ENCODE measurements at regions not wholly inside any gene's neighbourhood (a gene's known extent, or its start where the extent isn't known, plus 50 kb on each side); places are given as distances from the start of the nearest gene placed in this dataset.

DNA sequence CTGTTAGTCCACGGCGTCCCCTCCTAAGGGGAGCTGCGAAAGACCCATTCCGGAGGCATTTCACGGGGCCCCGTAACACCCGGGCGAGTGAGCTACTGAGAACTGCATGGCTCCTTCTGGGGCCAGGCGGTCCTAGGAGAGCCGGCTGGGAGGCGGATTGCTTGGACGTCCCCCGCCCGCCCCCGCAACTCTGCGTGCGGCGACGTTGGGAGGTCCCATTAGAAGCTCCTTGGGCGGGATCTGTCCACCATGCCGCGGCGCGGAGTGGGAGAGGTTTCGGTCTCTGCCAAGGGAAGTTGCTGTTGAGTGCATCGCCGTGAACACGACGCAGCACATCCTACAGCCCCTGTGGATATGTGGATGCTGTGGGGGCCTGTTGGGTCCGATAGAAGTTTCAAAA is 85.4 kb upstream of the IGFBP7 start:
- ChIA-PET CTCF (no interaction called here), POLR2A (no interaction called here)
- no peak overlapping the region for H3K4me2 ChIP-seq
- no peak overlapping the region for H2AFZ ChIP-seq (ENCODE audit: low read depth)
- no peaks in the 10 kb centered on the region for H4K20me1 ChIP-seq (ENCODE audit: insufficient read depth)
- H3K79me2 ChIP-seq (ENCODE audit: insufficient read depth): no peaks in the 10 kb centered on the region
- no peaks in the 10 kb centered on the region for H3F3A ChIP-seq (replicated peaks; ENCODE audit: insufficient read depth)
- H3K27ac ChIP-seq (ENCODE audit: low read depth in 2 of 2, low read length in 1 of 2): no peak overlapping the region
- no peak for DNase-seq
- no peaks in the 10 kb centered on the region for H3K9me3 ChIP-seq
- no peaks in the 10 kb centered on the region for H3K27me3 ChIP-seq (ENCODE audit: insufficient read depth)
- no peak for TF ChIP-seq MXI1 (IDR thresholded peaks at IDR 0.05; ENCODE audit: low read depth, low read length)
- no peak for TF ChIP-seq MEF2A (IDR thresholded peaks at IDR 0.05; ENCODE audit: borderline replicate concordance, low read depth)
- TF ChIP-seq GATA2 (CRISPR knock-in tag; IDR thresholded peaks at IDR 0.05): no peak
- TF ChIP-seq SIN3A (IDR thresholded peaks at IDR 0.05; ENCODE audit: borderline replicate concordance, low read depth, low read length): no peak
- no peak for TF ChIP-seq TEAD4 (IDR thresholded peaks at IDR 0.05; ENCODE audit: borderline replicate concordance, insufficient read depth)
- no peak for TF ChIP-seq CHD2 (IDR thresholded peaks at IDR 0.05; ENCODE audit: low read length, partially characterized antibody)
- TF ChIP-seq, protein P1, sequence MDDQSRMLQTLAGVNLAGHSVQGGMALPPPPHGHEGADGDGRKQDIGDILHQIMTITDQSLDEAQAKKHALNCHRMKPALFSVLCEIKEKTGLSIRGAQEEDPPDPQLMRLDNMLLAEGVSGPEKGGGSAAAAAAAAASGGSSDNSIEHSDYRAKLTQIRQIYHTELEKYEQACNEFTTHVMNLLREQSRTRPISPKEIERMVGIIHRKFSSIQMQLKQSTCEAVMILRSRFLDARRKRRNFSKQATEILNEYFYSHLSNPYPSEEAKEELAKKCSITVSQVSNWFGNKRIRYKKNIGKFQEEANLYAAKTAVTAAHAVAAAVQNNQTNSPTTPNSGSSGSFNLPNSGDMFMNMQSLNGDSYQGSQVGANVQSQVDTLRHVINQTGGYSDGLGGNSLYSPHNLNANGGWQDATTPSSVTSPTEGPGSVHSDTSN (IDR thresholded peaks at IDR 0.05): no peak
- TF ChIP-seq, protein P2, sequence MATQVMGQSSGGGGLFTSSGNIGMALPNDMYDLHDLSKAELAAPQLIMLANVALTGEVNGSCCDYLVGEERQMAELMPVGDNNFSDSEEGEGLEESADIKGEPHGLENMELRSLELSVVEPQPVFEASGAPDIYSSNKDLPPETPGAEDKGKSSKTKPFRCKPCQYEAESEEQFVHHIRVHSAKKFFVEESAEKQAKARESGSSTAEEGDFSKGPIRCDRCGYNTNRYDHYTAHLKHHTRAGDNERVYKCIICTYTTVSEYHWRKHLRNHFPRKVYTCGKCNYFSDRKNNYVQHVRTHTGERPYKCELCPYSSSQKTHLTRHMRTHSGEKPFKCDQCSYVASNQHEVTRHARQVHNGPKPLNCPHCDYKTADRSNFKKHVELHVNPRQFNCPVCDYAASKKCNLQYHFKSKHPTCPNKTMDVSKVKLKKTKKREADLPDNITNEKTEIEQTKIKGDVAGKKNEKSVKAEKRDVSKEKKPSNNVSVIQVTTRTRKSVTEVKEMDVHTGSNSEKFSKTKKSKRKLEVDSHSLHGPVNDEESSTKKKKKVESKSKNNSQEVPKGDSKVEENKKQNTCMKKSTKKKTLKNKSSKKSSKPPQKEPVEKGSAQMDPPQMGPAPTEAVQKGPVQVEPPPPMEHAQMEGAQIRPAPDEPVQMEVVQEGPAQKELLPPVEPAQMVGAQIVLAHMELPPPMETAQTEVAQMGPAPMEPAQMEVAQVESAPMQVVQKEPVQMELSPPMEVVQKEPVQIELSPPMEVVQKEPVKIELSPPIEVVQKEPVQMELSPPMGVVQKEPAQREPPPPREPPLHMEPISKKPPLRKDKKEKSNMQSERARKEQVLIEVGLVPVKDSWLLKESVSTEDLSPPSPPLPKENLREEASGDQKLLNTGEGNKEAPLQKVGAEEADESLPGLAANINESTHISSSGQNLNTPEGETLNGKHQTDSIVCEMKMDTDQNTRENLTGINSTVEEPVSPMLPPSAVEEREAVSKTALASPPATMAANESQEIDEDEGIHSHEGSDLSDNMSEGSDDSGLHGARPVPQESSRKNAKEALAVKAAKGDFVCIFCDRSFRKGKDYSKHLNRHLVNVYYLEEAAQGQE (IDR thresholded peaks at IDR 0.05; ENCODE audit: low read depth, low read length): no peak
- TF ChIP-seq RAD21 (IDR thresholded peaks at IDR 0.05; ENCODE audit: low read length): no peak
- no peak for TF ChIP-seq FOSL2 (IDR thresholded peaks at IDR 0.05; ENCODE audit: borderline replicate concordance, low read depth)
- TF ChIP-seq, protein P3, sequence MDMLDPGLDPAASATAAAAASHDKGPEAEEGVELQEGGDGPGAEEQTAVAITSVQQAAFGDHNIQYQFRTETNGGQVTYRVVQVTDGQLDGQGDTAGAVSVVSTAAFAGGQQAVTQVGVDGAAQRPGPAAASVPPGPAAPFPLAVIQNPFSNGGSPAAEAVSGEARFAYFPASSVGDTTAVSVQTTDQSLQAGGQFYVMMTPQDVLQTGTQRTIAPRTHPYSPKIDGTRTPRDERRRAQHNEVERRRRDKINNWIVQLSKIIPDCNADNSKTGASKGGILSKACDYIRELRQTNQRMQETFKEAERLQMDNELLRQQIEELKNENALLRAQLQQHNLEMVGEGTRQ (IDR thresholded peaks at IDR 0.05; ENCODE audit: borderline replicate concordance, low read depth, low read length): no peak
- no peak for TF ChIP-seq POLR2AphosphoS5 (IDR thresholded peaks at IDR 0.05; ENCODE audit: low read depth, low read length)
- TF ChIP-seq, protein P4, sequence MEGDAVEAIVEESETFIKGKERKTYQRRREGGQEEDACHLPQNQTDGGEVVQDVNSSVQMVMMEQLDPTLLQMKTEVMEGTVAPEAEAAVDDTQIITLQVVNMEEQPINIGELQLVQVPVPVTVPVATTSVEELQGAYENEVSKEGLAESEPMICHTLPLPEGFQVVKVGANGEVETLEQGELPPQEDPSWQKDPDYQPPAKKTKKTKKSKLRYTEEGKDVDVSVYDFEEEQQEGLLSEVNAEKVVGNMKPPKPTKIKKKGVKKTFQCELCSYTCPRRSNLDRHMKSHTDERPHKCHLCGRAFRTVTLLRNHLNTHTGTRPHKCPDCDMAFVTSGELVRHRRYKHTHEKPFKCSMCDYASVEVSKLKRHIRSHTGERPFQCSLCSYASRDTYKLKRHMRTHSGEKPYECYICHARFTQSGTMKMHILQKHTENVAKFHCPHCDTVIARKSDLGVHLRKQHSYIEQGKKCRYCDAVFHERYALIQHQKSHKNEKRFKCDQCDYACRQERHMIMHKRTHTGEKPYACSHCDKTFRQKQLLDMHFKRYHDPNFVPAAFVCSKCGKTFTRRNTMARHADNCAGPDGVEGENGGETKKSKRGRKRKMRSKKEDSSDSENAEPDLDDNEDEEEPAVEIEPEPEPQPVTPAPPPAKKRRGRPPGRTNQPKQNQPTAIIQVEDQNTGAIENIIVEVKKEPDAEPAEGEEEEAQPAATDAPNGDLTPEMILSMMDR (IDR thresholded peaks at IDR 0.05): no peak
- TF ChIP-seq, protein P5, sequence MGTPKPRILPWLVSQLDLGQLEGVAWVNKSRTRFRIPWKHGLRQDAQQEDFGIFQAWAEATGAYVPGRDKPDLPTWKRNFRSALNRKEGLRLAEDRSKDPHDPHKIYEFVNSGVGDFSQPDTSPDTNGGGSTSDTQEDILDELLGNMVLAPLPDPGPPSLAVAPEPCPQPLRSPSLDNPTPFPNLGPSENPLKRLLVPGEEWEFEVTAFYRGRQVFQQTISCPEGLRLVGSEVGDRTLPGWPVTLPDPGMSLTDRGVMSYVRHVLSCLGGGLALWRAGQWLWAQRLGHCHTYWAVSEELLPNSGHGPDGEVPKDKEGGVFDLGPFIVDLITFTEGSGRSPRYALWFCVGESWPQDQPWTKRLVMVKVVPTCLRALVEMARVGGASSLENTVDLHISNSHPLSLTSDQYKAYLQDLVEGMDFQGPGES (IDR thresholded peaks at IDR 0.05; ENCODE audit: low read depth, low read length): no peak
- no peak for TF ChIP-seq RFX5 (IDR thresholded peaks at IDR 0.05; ENCODE audit: low read length)
- TF ChIP-seq FOXM1 (IDR thresholded peaks at IDR 0.05; ENCODE audit: low read depth): no peak
- TF ChIP-seq, protein P6, sequence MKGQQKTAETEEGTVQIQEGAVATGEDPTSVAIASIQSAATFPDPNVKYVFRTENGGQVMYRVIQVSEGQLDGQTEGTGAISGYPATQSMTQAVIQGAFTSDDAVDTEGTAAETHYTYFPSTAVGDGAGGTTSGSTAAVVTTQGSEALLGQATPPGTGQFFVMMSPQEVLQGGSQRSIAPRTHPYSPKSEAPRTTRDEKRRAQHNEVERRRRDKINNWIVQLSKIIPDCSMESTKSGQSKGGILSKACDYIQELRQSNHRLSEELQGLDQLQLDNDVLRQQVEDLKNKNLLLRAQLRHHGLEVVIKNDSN (IDR thresholded peaks at IDR 0.05; ENCODE audit: borderline replicate concordance, low read depth): no peak
- WGBS (ENCODE audit: low lambda C conversion rate): 87% methylated on average over 29 of the region's 30 CpGs
- no peaks in the 10 kb centered on the region for H3K9me2 ChIP-seq
- no peaks in the 10 kb centered on the region for H3K4me1 ChIP-seq (ENCODE audit: control insufficient read depth in 1 of 2, insufficient read depth in 2 of 2, low read depth in 1 of 2, low read length in 1 of 2)
- H3K36me3 ChIP-seq (replicated peaks in 1 of 2; ENCODE audit: control insufficient read depth in 1 of 2, insufficient read depth in 2 of 2, low read length in 1 of 2): no peaks in the 10 kb centered on the region
- no peak overlapping the region for H3K9ac ChIP-seq
- no peak overlapping the region for H3K4me3 ChIP-seq (ENCODE audit: low read depth in 2 of 2, low read length in 1 of 2)

Measured in SK-N-SH (cell line).